H1 (cell line): ENCODE measurements at regions not wholly inside any gene's neighbourhood (a gene's known extent, or its start where the extent isn't known, plus 50 kb on each side); places are given as distances from the start of the nearest gene placed in this dataset.

Source experiments
- CTCF ChIA-PET: fragments of 300-600 bp; sonication (Branson Sonifier 250); formaldehyde crosslinking; loops from one replicate; lab custom pipeline; 2021; ENCODE audit not compliant: partially characterized antibody; lab: Charles Lee
- POLR2A ChIA-PET: fragments of 300-600 bp; sonication (Branson Sonifier 250); formaldehyde crosslinking; loops from one replicate; lab custom pipeline; 2021; ENCODE audit warnings: inconsistent platforms; ENCODE audit not compliant: partially characterized antibody; lab: Charles Lee
- DNase-seq, 2 experiments: peaks; one replicate each; pipeline versions ENCODE4 v3.0.0 to v3.0.0-alpha.2; 2010 to 2022; ENCODE audit warnings: low spot score in 2 of 2, low read depth in 1 of 2, mixed read lengths in 1 of 2
- FAIRE-seq: peaks from 2 replicates; lab custom pipeline; 2011; peaks lifted over from hg19 to GRCh38; lab: Jason Lieb, UNC
- H2AFZ ChIP-seq: 2 replicates; pipeline ENCODE4 v1.8.1; 2012; ENCODE audit warnings: low read length, inconsistent platforms
- H2AK5ac ChIP-seq: 2 replicates; pipeline ENCODE4 v1.6.1; 2013; ENCODE audit warnings: low read depth, low read length
- H2BK120ac ChIP-seq: replicated peaks from 2 replicates; pipeline ENCODE3; 2013; ENCODE audit warnings: low read depth, low read length, inconsistent platforms
- H2BK12ac ChIP-seq: 2 replicates; pipeline ENCODE4 v1.6.1; 2013; ENCODE audit warnings: low read depth, low read length
- H2BK15ac ChIP-seq: 2 replicates; pipeline ENCODE4 v1.6.1; 2013; ENCODE audit warnings: low read length
- H2BK20ac ChIP-seq: 2 replicates; pipeline ENCODE4 v1.6.1; 2013; ENCODE audit warnings: low read length
- H2BK5ac ChIP-seq: 2 replicates; pipeline ENCODE4 v1.6.1; 2013; ENCODE audit warnings: low read depth, low read length
- H3K14ac ChIP-seq: 2 replicates; pipeline ENCODE4 v1.6.1; 2013; ENCODE audit warnings: inconsistent platforms; ENCODE audit not compliant: insufficient read length
- H3K18ac ChIP-seq: 2 replicates; pipeline ENCODE4 v1.6.1; 2013; ENCODE audit warnings: low read length; ENCODE audit errors: extremely low read depth
- H3K23ac ChIP-seq: 2 replicates; pipeline ENCODE4 v1.6.1; 2013; ENCODE audit warnings: inconsistent platforms; ENCODE audit not compliant: insufficient read length
- H3K23me2 ChIP-seq: 2 replicates; pipeline ENCODE4 v1.6.1; 2013; ENCODE audit warnings: low read depth, low read length
- H3K27ac ChIP-seq: 2 replicates; pipeline ENCODE4 v1.6.1; 2011; ENCODE audit warnings: low read depth, low read length, inconsistent platforms
- H3K27me3 ChIP-seq, 4 experiments: replicated peaks in 1 of 4; 1 replicate in 1 of 4; 2 replicates in 3 of 4; pipeline versions ENCODE4 v1.6.1 to v1.8.1; 2011 to 2013; ENCODE audit warnings: low read length in 3 of 4, mild to moderate bottlenecking in 3 of 4, inconsistent platforms in 2 of 4, mixed read lengths in 2 of 4, moderate library complexity in 1 of 4; ENCODE audit not compliant: control insufficient read depth in 3 of 4, insufficient read depth in 3 of 4; ENCODE audit errors: extremely low read depth in 1 of 4
- H3K36me3 ChIP-seq, 4 experiments: 2 replicates each; pipeline versions ENCODE4 v1.6.1 to v1.8.1; 2011 to 2013; ENCODE audit warnings: mild to moderate bottlenecking in 4 of 4, low read length in 3 of 4, moderate library complexity in 2 of 4, control low read depth in 1 of 4, inconsistent platforms in 1 of 4; ENCODE audit not compliant: insufficient read depth in 4 of 4, control insufficient read depth in 2 of 4
- H3K4ac ChIP-seq: replicated peaks from 2 replicates; pipeline ENCODE3; 2013; ENCODE audit warnings: low read length, low read depth, mixed read lengths, inconsistent platforms; ENCODE audit not compliant: insufficient read length
- H3K4me1 ChIP-seq, 4 experiments: replicated peaks in 1 of 4; 1 replicate in 1 of 4; 2 replicates in 3 of 4; pipeline versions ENCODE4 v1.6.1 to v1.8.1; 2011 to 2013; ENCODE audit warnings: low read length in 3 of 4, inconsistent platforms in 2 of 4, mixed read lengths in 1 of 4; ENCODE audit not compliant: insufficient read depth in 4 of 4, control insufficient read depth in 3 of 4
- H3K4me2 ChIP-seq, 2 experiments: 2 replicates each; pipeline versions ENCODE4 v1.6.1 to v1.8.1; 2011 to 2013; ENCODE audit warnings: low read depth in 2 of 2, low read length in 2 of 2, control low read depth in 1 of 2, inconsistent platforms in 1 of 2, mild to moderate bottlenecking in 1 of 2; ENCODE audit not compliant: insufficient read depth in 1 of 2
- H3K4me3 ChIP-seq, 4 experiments: fragments of 200-600, 300-600 bp in 1 of 4; sonication (generic), shearing (Covaris generic), sonication (Bioruptor Twin) in 1 of 4; 2 replicates each; pipeline versions ENCODE4 v1.5.1 to v1.8.1; 2011 to 2016; ENCODE audit warnings: low read length in 4 of 4, low read depth in 3 of 4, control low read depth in 2 of 4, inconsistent platforms in 2 of 4, mild to moderate bottlenecking in 2 of 4, mixed read lengths in 1 of 4, moderate library complexity in 1 of 4; ENCODE audit not compliant: insufficient read depth in 2 of 4; ENCODE audit errors: extremely low read depth in 1 of 4
- H3K56ac ChIP-seq: replicated peaks from 2 replicates; pipeline ENCODE3; 2013; ENCODE audit warnings: low read depth, mild to moderate bottlenecking, mixed read lengths, low read length, inconsistent platforms; ENCODE audit not compliant: insufficient read length
- H3K79me1 ChIP-seq: 2 replicates; pipeline ENCODE4 v1.6.1; 2013; ENCODE audit warnings: low read depth, low read length, control low read depth
- H3K79me2 ChIP-seq, 2 experiments: 2 replicates each; pipeline versions ENCODE4 v1.6.1 to v1.8.1; 2012 to 2013; ENCODE audit warnings: low read length in 2 of 2, mild to moderate bottlenecking in 2 of 2, inconsistent platforms in 1 of 2; ENCODE audit not compliant: insufficient read depth in 2 of 2, control insufficient read depth in 1 of 2
- H3K9ac ChIP-seq, 4 experiments: replicated peaks in 1 of 4; 1 replicate in 1 of 4; 2 replicates in 3 of 4; pipeline versions ENCODE4 v1.6.1 to v1.8.1; 2011 to 2013; ENCODE audit warnings: low read depth in 3 of 4, low read length in 3 of 4, control low read depth in 2 of 4, mild to moderate bottlenecking in 2 of 4, moderate library complexity in 2 of 4, inconsistent platforms in 1 of 4; ENCODE audit errors: extremely low read depth in 1 of 4
- H3K9me3 ChIP-seq, 2 experiments: 2 replicates each; pipeline versions ENCODE4 v1.6.1 to v1.8.1; 2012 to 2013; ENCODE audit warnings: mild to moderate bottlenecking in 2 of 2, moderate library complexity in 2 of 2, control low read depth in 1 of 2, inconsistent platforms in 1 of 2, low read depth in 1 of 2, low read length in 1 of 2, mixed read lengths in 1 of 2; ENCODE audit not compliant: insufficient read depth in 2 of 2
- H4K20me1 ChIP-seq, 2 experiments: replicated peaks in 1 of 2; 2 replicates each; pipeline versions ENCODE3 to v1.8.1; 2011 to 2013; ENCODE audit warnings: inconsistent platforms in 2 of 2, low read length in 2 of 2, mild to moderate bottlenecking in 1 of 2; ENCODE audit not compliant: insufficient read depth in 2 of 2, control insufficient read depth in 1 of 2
- H4K5ac ChIP-seq: 2 replicates; pipeline ENCODE4 v1.6.1; 2013; ENCODE audit warnings: low read length, low read depth, mixed read lengths, inconsistent platforms; ENCODE audit not compliant: insufficient read length
- H4K8ac ChIP-seq: 2 replicates; pipeline ENCODE4 v1.8.0; 2013; ENCODE audit warnings: mild to moderate bottlenecking, moderate library complexity, low read length, inconsistent platforms; ENCODE audit not compliant: insufficient read depth; ENCODE audit errors: extremely low read depth
- H4K91ac ChIP-seq: replicated peaks from 2 replicates; pipeline ENCODE3; 2013; ENCODE audit warnings: low read length, mixed read lengths, inconsistent platforms; ENCODE audit not compliant: insufficient read length
- CHD1 ChIP-seq: IDR thresholded peaks from 2 replicates; pipeline ENCODE4 v1.6.1; 2012; ENCODE audit warnings: low read depth, low read length, improper control_type of control experiment
- KDM4A ChIP-seq: IDR thresholded peaks from one replicate; pipeline ENCODE4 v1.7.1; 2012; ENCODE audit warnings: low read depth, mild to moderate bottlenecking, moderate library complexity, low read length, inconsistent platforms; ENCODE audit not compliant: severe bottlenecking
- RAD21 ChIP-seq, 2 experiments: IDR thresholded peaks in 1 of 2; conservative IDR thresholded peaks in 1 of 2; 2 replicates each; pipeline ENCODE4 v1.6.1; 2011; ENCODE audit warnings: low read depth in 2 of 2, low read length in 2 of 2, improper control_type of control experiment in 1 of 2, inconsistent platforms in 1 of 2, mild to moderate bottlenecking in 1 of 2, moderate library complexity in 1 of 2
- SIRT6 ChIP-seq: IDR thresholded peaks from one replicate; pipeline ENCODE4 v1.7.1; 2012; ENCODE audit warnings: low read length, inconsistent platforms
- SUZ12 ChIP-seq: fragments of 200-600 bp; sonication (generic); IDR thresholded peaks from 2 replicates; pipeline ENCODE4 v1.6.1; 2012; ENCODE audit warnings: mild to moderate bottlenecking, inconsistent platforms, low read length, moderate library complexity, mixed read lengths
- TEAD4 ChIP-seq: IDR thresholded peaks from 2 replicates; pipeline ENCODE4 v1.6.1; 2012; ENCODE audit warnings: low read depth, low read length, inconsistent platforms, mixed read lengths

- H4K91ac ChIP-seq = no peak overlapping the region
- CTCF ChIA-PET = no interaction called here
- no peaks in the 10 kb centered on the region for H3K27me3 ChIP-seq
- H3K79me1 ChIP-seq = no peaks in the 10 kb centered on the region; the same call in 1 of the 2 replicates
- peaks cover 0 to 3% (median 0%) of the 10 kb centered on the region in 4 experiments; a peak in 1 of 7 replicates for H3K4me1 ChIP-seq
- no peak overlapping the region for H3K9ac ChIP-seq
- no peak overlapping the region for H3K14ac ChIP-seq
- no peaks in the 10 kb centered on the region for H3K36me3 ChIP-seq
- no peak overlapping the region for H2BK15ac ChIP-seq
- no peak overlapping the region for H3K56ac ChIP-seq
- no peak for DNase-seq
- no peaks in the 10 kb centered on the region for H3K23me2 ChIP-seq
- no peaks in the 10 kb centered on the region for H3K79me2 ChIP-seq
- H3K4me3 ChIP-seq = no peak overlapping the region
- no peaks in the 10 kb centered on the region for H4K20me1 ChIP-seq
- TF ChIP-seq KDM4A (no peak), SIRT6 (no peak), TEAD4 (no peak), SUZ12 (no peak), RAD21 (IDR thresholded peaks at IDR 0.05 in 1 of 2, conservative IDR thresholded peaks at IDR 0.05 in 1 of 2; ENCODE audit: low read depth in 2 of 2, low read length in 2 of 2) (no peak), CHD1 (no peak)
- TF ChIP-seq, all 59 proteins: peak for 0
- no peak for FAIRE-seq
- H3K18ac ChIP-seq = no peak overlapping the region
- POLR2A ChIA-PET = no interaction called here
- H4K8ac ChIP-seq = no peak overlapping the region
- H2AFZ ChIP-seq = no peak overlapping the region
- no peak overlapping the region for H3K4me2 ChIP-seq
- H2BK5ac ChIP-seq = no peak overlapping the region
- H3K23ac ChIP-seq = no peak overlapping the region
- H3K4ac ChIP-seq = no peak overlapping the region
- no peak overlapping the region for H2BK20ac ChIP-seq
- no peaks in the 10 kb centered on the region for H3K9me3 ChIP-seq
- H2BK120ac ChIP-seq = no peak overlapping the region
- no peak overlapping the region for H2BK12ac ChIP-seq
- no peak overlapping the region for H4K5ac ChIP-seq
- no peak overlapping the region for H3K27ac ChIP-seq
- H2AK5ac ChIP-seq = no peak overlapping the region
These were observed 483.6 kb upstream of the NOX3 start for GRCh38 chr6:155939253-155939652.
